ENCODE measurements at regions not wholly inside any gene's neighbourhood (a gene's known extent, or its start where the extent isn't known, plus 50 kb on each side); places are given as distances from the start of the nearest gene placed in this dataset.
"Not testable (repeated sequence)": the region's sequence is repeated elsewhere in the genome, so short reads cannot be mapped to it uniquely, and the experiment has no call there.

DNA sequence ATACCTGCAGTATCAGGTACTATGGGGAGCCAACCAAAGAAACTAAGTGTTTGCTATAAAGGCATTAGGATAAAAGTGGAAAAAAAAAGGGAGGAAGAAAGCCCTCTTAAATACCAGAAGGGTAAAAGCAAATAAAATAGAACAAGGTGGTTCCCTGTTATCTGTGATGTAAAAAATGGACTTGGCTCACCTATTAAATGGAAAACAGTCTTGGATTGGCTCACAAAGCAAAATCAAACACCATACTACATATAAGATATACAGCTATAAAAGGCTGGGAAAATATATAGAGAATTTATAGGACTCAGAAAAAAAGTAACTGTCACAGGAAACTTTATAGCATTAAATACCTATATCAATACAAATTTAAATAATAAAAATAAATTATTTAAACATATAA lies 73.5 kb upstream of the FBXO28 start:
- ATAC-seq (ENCODE audit: low read depth); H3K4me1 Mint-ChIP-seq; H3K27ac Mint-ChIP-seq; H3K36me3 Mint-ChIP-seq; H3K9me3 Mint-ChIP-seq; H3K4me3 Mint-ChIP-seq; DNase-seq (ENCODE audit: low spot score in 2 of 2): not testable (repeated sequence)
- H3K27me3 Mint-ChIP-seq, result peaks cover 12% of the 10 kb centered on the region

DNA sequence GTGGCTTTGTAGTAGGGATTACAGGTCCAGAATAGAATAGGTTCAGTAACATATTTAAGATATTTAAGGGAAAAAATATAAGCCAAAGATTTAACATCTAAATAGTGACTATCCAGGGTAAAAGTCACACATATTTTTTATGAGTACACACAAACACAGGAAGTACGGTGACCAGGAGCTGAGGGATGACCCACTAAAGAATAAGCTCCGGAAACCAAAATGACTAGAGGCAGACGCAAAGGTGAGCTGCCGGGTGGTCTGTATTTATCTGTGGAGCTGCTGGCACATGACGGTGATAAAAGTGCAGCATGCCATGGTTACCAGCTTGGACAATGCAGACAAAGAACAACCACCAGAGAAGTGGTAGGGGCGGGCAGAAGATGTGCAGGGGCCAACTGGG lies 73.9 kb upstream of the FBXO28 start:
- H3K27me3 Mint-ChIP-seq, result peaks cover 11% of the 10 kb centered on the region
- H3K36me3 Mint-ChIP-seq; H3K27ac Mint-ChIP-seq; ATAC-seq (ENCODE audit: low read depth); DNase-seq (ENCODE audit: low spot score in 2 of 2); H3K9me3 Mint-ChIP-seq; H3K4me3 Mint-ChIP-seq; H3K4me1 Mint-ChIP-seq: not testable (repeated sequence)

DNA sequence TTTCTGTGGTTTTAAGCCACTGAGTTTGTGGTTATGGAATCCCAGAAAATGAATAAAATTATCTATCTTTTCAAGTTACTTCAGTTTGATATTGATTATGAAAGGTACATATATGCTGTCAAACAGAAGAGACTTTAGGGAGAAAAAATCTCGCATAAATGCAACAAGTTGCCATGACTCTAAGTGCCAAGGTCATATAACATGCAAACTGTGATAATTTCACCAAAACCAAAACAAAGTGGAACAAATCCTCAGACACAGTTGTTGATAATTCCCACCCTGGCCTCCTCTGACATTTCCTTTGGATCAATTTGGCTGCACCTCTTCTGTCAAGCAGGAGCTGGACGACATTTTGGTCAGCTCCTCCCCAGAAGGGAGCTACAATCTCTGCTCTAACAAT lies 75.1 kb upstream of the FBXO28 start:
- not testable (repeated sequence) for H3K27ac Mint-ChIP-seq; H3K9me3 Mint-ChIP-seq; H3K27me3 Mint-ChIP-seq; ATAC-seq (ENCODE audit: low read depth); H3K4me3 Mint-ChIP-seq; H3K4me1 Mint-ChIP-seq; DNase-seq (ENCODE audit: low spot score in 2 of 2); H3K36me3 Mint-ChIP-seq

DNA sequence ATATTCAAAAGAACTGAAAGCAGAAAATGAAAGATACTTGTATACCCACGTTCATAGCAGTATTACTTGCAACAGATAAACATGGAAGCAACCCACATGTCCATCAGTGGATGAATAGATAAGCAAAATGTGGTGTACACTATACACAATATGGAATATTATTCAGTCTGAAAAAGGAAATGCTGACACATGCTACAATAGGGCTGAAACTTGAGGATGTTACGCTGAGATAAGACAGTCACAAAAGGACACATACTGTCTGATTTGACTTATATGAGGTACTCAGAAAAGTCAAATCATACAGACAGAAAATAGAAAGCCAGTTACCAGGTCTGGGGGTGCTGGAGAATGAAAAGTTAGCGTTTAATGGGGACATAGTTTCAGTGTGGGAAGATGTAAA lies 76.5 kb upstream of the FBXO28 start:
- H3K4me1 Mint-ChIP-seq; ATAC-seq (ENCODE audit: low read depth); H3K4me3 Mint-ChIP-seq; H3K9me3 Mint-ChIP-seq; H3K36me3 Mint-ChIP-seq; DNase-seq (ENCODE audit: low spot score in 2 of 2); H3K27me3 Mint-ChIP-seq; H3K27ac Mint-ChIP-seq: not testable (repeated sequence)

DNA sequence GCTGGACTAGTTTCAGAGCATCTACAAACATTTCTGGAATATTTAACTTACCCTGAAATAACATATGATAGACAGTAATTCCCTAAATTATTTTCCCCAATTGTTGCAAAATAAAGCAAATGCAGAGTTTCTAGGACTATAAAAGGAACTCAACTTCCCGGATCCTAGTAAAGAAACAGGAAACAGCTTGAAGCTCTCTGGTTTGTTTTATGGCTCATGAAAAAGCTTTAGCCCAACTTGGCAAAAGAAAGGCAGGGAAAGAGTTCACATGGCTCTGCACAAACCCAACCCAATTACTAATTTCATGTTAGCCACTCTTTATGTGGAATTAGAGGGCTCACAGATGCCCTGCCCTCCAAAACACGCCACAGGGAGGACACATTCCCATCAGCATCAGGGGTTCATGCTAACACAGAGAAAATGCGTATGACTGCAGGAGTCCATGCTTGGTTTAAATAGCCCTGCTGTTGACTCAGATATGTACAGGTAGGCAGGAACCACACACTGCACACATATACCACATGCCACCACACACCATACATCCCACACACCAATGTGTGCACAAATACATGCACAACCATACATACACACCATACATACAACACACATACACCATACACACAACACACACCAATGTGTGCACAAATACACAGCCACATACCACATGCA lies 81.2 kb upstream of the FBXO28 start:
- not testable (repeated sequence) for H3K27me3 Mint-ChIP-seq; H3K9me3 Mint-ChIP-seq; H3K27ac Mint-ChIP-seq; ATAC-seq (ENCODE audit: low read depth); DNase-seq (ENCODE audit: low spot score in 2 of 2); H3K36me3 Mint-ChIP-seq; H3K4me1 Mint-ChIP-seq; H3K4me3 Mint-ChIP-seq

DNA sequence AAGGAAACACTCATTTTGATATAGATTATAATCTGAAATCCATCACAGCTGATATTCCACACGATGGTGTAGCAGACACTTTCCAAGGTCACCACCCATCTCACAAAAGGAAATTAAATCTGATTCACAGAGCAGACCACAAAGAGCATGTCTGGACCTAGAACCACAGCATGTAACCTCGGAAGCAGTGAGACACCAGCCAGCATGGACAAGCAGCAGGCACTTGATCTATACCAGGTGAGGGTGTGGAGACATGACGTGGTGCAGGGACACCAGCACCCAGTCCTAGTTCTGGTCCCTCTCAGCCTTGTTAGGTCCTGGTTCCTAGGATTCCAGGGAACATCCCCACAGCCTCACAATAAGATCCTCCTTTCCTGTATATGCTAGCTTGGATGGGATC lies 81.9 kb upstream of the FBXO28 start:
- ATAC-seq (ENCODE audit: low read depth); H3K4me1 Mint-ChIP-seq; H3K36me3 Mint-ChIP-seq; H3K9me3 Mint-ChIP-seq; H3K27ac Mint-ChIP-seq; DNase-seq (ENCODE audit: low spot score in 2 of 2); H3K27me3 Mint-ChIP-seq; H3K4me3 Mint-ChIP-seq: not testable (repeated sequence)

DNA sequence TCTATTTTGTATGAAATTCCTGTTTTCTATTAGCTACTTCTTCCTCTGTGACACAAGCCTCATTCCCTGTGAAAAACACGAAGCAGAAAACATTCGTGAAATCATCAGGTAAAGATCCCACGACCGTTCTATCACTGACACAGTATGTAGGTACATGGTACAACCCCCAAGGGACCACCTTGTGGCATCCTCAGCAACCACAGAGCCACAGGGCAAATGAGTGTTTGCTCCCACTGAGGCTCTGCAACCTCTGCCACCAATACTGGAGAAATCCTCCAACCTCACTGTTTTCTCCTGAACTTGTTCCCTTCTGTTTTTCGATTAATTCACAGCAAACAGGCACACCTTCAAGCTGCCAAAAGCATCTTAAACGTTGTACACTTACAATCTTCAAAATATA lies 83.7 kb upstream of the FBXO28 start:
- H3K36me3 Mint-ChIP-seq; H3K9me3 Mint-ChIP-seq; H3K27ac Mint-ChIP-seq; DNase-seq (ENCODE audit: low spot score in 2 of 2); H3K4me1 Mint-ChIP-seq; H3K4me3 Mint-ChIP-seq; H3K27me3 Mint-ChIP-seq: not testable (repeated sequence)
- peak; percentile 68 for ATAC-seq (ENCODE audit: low read depth)

DNA sequence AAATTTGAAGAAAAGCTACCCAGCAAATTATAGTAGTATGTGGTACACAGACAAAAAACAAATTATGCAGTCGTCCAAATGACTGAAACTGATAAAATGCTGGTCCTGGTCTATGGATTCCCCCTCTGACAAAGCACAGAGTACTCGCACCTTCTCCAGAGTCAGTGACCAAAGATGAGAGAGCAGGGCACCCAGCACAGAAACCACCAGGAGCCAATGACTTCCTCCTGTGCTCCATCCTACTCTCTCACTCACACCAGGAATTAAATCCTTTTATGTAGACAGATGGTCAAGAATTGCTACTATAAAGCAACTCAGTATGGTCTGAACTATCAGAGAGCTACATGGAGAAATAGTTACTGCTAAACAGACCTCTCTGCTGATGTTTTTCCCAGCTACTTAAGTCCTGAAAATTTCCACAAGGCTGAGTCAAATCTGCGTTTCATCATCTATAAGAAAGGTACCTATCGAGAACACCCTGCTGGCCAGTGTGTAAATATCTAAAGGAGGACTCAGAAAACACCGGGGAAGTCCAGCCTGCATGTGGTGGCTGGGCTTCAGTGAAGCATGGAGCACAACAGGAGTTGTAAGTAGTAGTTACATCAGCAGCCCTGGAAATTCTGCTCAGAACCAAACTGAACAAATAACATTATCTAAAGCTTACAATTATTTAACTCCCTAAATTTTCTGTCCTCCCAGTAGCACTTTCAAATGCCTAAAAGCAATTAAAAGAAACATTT lies 84.5 kb upstream of the FBXO28 start:
- ATAC-seq (ENCODE audit: low read depth), result peak; percentile 95
- not testable (repeated sequence) for H3K36me3 Mint-ChIP-seq, H3K4me3 Mint-ChIP-seq

DNA sequence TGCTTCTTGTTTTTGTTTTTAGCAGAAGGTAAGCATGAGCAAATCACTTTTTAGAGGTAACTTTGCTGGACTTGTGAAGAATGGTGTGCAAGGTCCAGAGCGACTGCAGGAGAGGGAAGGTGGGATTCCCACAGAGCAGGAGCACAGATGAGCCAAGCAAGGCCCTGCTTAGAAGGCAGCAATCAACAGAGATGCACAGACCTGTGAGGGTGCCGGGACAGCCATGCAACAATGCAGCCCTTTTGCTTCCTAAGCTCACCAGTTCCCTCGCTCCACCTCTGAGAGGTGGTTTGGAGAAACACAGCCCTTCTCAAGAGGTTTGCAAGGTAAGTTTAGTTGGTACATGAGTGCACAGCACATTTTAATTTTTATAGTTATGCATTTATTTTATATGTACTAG lies 85.1 kb upstream of the FBXO28 start:
- not testable (repeated sequence) for H3K4me3 Mint-ChIP-seq; H3K27ac Mint-ChIP-seq; H3K4me1 Mint-ChIP-seq; ATAC-seq (ENCODE audit: low read depth); H3K9me3 Mint-ChIP-seq; DNase-seq (ENCODE audit: low spot score in 2 of 2); H3K36me3 Mint-ChIP-seq; H3K27me3 Mint-ChIP-seq

More for the DNA sequence above, 84.5 kb upstream of the FBXO28 start:
- H3K9me3 Mint-ChIP-seq; H3K4me1 Mint-ChIP-seq; H3K27ac Mint-ChIP-seq; DNase-seq (ENCODE audit: low spot score in 2 of 2); H3K27me3 Mint-ChIP-seq: not testable (repeated sequence)

DNA sequence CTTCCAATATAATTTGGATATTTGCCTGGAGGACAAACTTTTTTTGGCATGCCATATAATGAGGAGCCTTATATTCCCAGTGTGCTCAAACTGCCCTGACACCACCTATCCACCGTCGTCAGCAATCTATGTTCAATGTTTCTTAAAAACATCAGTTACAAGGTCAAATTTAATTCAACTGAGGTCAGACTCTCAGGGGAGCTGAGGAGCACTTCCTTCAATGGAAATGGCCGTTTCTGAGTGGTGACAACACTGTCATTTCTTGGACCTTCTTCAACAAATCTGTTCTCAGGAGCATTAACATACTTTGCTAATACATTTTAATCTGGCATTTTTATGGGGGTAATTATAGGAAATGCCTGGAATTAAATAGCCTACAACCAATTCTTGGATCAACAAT lies 90.8 kb upstream of the FBXO28 start:
- not testable (repeated sequence) for H3K4me3 Mint-ChIP-seq; H3K9me3 Mint-ChIP-seq; H3K4me1 Mint-ChIP-seq; ATAC-seq (ENCODE audit: low read depth); H3K36me3 Mint-ChIP-seq; H3K27ac Mint-ChIP-seq; DNase-seq (ENCODE audit: low spot score in 2 of 2); H3K27me3 Mint-ChIP-seq

DNA sequence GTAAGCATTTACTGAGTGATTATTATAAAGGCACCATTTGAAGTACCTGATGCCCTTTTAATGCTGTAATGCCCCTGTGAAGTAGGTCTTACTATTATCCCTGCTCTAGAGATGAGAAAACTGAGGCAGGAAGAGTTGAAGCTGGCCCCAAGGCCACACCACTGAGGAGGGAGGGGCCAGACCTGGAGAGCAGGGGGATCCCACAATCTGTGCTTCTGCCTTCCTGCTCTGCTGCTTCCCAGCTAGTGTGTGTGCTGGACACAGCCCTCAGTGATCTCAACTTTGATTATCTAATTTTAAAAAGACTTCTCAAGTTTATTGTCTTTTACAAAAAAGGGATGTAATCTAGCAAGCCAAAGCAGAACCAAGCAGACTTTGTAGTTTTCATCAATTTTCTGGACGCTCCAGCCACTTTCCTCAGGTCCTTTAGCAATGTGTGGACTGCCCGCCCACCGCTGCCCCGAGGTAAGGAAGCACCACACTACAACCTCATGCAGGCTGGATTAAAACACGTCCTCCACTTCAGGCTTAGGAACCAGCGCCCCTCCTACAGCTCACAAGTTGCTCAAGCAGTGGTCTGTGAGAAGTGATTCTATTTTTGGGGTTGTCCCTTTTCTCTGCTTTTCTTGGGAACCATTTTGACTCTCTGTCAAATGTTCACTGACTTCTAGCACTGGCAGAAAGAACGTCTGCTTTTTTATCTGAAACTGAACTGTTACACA lies 91.5 kb upstream of the FBXO28 start:
- not testable (repeated sequence) for H3K36me3 Mint-ChIP-seq; H3K4me1 Mint-ChIP-seq; H3K4me3 Mint-ChIP-seq; H3K27ac Mint-ChIP-seq; H3K27me3 Mint-ChIP-seq; ATAC-seq (ENCODE audit: low read depth); DNase-seq (ENCODE audit: low spot score in 2 of 2); H3K9me3 Mint-ChIP-seq

DNA sequence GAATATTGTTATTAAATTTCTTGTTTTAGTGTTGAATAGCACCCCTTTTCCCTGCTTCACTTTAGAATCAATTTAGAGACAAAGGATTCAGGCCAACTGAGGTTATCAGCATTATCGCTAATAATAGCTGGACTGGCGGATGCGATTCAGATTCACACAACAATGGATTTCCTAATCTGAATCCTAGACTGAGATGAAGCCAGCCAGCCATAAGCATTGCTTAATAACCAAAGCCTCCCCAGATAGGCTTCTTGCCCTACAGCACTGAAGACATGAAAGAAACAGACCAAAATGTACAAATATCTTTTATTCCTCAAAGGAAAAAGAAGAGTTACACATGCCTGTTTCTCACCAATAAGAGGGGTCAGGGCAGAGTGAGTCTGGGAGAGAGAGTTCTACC lies 94.0 kb upstream of the FBXO28 start:
- H3K4me1 Mint-ChIP-seq; ATAC-seq (ENCODE audit: low read depth); H3K27ac Mint-ChIP-seq; DNase-seq (ENCODE audit: low spot score in 2 of 2); H3K36me3 Mint-ChIP-seq; H3K4me3 Mint-ChIP-seq; H3K27me3 Mint-ChIP-seq; H3K9me3 Mint-ChIP-seq: not testable (repeated sequence)

DNA sequence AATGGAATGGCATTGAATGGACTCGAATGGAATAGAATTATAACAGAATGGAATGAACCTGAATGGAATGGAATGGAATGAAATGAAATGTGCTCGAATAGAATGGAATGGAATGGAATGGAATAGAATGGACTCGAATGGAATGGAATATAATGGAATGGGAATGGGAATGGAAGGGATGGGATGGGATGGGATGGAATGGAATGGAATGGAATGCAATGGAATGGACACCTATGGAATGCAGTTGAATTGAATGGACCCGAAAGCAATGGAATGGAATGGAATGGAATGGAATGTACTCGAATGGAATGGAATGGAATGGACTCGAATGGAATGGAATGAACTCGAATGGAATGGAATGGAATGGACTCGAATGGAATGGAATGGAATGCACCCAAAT lies 98.1 kb upstream of the FBXO28 start:
- not testable (repeated sequence) for H3K36me3 Mint-ChIP-seq; H3K27me3 Mint-ChIP-seq; H3K4me3 Mint-ChIP-seq; H3K9me3 Mint-ChIP-seq; H3K27ac Mint-ChIP-seq; H3K4me1 Mint-ChIP-seq; DNase-seq (ENCODE audit: low spot score in 2 of 2); ATAC-seq (ENCODE audit: low read depth)

DNA sequence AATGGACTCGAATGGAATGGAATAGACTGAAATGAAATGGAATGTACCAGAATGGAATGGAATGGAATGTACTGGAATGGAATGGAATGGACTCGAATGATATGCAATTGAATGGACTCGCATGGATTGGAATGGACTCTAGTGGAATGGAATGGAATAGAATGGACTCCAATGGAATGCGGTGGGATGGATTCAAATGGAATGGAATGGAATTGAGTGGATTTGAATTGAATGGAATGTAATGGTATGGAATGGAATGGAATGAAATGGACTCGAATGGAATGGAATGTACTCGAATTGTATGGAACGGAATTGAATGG lies 99.6 kb upstream of the FBXO28 start:
- H3K36me3 Mint-ChIP-seq, result no peaks in the 10 kb centered on the region
- H3K4me1 Mint-ChIP-seq, result peaks cover 2% of the 10 kb centered on the region
- H3K27ac Mint-ChIP-seq, result no peak overlapping the region
- no peaks in the 10 kb centered on the region for H3K9me3 Mint-ChIP-seq
- DNase-seq (ENCODE audit: low spot score in 2 of 2) (no peak), ATAC-seq (ENCODE audit: low read depth) (no peak)
- H3K27me3 Mint-ChIP-seq, result no peaks in the 10 kb centered on the region
- H3K4me3 Mint-ChIP-seq, result no peak overlapping the region
